NT2/D1 (cell line): ENCODE measurements at regions not wholly inside any gene's neighbourhood (a gene's known extent, or its start where the extent isn't known, plus 50 kb on each side); places are given as distances from the start of the nearest gene placed in this dataset.

ENCODE experiments used
- YY1 ChIP-seq: IDR thresholded peaks from 2 replicates; pipeline ENCODE4 v1.6.1; 2011; ENCODE audit not compliant: insufficient read length, insufficient read depth
- ZNF274 ChIP-seq: IDR thresholded peaks from 2 replicates; pipeline ENCODE4 v1.6.1; 2011; ENCODE audit warnings: mild to moderate bottlenecking, low read depth, low read length

DNA sequence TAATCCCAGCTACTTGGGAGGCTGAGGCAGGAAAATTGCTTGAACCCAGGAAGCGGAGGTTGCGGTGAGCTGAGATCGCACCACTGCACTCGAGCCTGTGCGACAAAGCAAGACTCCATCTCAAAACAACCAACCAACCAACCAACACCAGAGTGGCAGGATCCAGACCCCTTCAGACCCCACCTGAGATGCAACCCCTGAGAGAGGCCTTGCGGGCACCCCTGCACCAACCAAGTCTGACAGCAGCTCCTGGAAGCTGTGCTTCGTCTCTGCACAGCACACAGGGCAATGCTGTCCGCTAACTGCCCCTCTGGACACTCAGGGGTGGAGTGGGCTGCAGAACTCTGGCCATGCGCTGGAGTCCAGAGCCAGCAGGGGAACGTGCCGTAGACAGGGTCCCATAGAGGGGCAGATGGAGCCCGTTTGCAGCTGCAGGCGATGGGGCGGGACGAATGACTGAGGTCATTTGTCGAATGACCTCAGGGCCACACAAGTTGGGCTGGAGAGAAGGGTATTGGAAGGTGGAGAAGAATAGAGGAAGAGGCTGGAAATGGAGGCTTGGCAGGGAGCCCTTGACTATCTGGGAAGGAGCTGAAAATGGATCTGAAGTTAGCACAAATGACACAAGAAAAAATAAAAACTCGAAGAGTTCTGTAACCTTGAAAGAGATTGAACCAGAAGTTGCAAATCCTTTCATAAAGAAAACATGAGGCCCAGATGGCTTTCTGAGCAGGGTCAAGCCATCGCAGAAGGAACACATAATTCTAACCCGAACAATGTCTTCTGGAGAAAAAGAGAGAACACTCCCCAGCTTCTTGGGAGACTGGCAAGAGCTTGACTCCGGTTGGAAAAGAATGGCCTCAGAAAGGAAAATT lies 199.7 kb downstream of the CTTN start:
- TF ChIP-seq YY1, result no peak
- no peak for TF ChIP-seq ZNF274
